ENCODE measurements at regions not wholly inside any gene's neighbourhood (a gene's known extent, or its start where the extent isn't known, plus 50 kb on each side); places are given as distances from the start of the nearest gene placed in this dataset.
"Not testable (repeated sequence)": the region's sequence is repeated elsewhere in the genome, so short reads cannot be mapped to it uniquely, and the experiment has no call there.

DNA sequence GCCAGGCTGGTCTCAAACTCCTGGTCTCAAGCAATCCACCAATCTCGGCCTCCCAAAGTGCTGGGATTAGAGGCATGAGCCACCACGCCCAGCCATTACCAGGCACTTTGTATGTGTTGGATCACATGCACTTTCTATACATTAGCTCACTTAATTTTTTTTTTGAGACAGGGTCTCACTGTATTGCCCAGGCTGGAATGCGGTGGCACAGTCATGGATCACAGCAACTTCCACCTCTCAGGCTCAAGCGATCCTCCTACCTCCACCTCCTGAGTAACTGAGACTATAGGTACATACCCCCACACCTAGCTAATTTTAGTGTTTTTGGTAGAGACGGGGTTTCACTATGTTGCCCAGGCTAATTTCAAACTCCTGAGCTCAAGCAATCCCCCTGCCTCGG is 203.0 kb upstream of the MYL2 start:
- in situ Hi-C loops (cut with HindIII; ENCODE audit: low sequenced_read_pairs): no loop called here

DNA sequence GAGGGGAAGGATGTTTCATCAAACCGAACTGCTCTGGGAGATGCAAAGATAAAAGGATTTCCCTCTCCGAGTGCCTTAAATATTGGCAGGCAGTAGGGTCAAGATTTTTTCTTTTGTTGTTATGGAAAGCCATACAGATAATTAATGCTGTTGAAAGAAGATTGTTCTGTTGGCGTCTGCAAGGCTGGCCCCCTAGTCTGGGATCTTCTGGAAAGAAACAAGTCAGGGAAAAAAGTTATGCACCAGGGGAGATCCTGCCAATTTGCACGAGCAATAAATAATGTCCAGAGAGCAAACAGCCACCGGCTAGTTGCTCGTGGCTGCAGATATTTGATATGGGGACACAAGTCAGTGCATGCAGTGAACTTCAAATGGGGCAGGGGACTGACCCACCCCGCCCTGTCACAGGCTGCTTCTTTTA is 202.1 kb upstream of the MYL2 start:
- in situ Hi-C loops (cut with HindIII; ENCODE audit: low sequenced_read_pairs): no loop called here

DNA sequence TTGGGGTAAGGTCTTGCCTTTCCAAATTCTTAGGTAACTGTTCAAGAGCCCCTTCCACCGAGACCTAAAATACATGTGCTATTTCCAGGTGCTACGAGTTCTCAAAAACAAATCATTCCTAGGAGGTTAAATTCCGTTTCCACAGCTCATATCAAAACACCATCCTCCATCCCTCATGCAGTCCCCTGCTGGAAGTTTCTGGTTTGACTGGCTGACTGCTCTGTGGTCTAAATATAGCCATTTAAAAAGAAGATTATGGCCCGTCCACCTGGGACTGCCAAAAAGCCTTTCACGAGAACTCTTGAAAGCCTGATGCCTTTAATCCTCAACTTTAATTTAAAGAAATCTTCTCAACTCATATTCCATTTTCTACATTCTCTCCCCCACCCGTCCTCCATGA is 201.5 kb upstream of the MYL2 start:
- in situ Hi-C loops (cut with HindIII; ENCODE audit: low sequenced_read_pairs): no loop called here

DNA sequence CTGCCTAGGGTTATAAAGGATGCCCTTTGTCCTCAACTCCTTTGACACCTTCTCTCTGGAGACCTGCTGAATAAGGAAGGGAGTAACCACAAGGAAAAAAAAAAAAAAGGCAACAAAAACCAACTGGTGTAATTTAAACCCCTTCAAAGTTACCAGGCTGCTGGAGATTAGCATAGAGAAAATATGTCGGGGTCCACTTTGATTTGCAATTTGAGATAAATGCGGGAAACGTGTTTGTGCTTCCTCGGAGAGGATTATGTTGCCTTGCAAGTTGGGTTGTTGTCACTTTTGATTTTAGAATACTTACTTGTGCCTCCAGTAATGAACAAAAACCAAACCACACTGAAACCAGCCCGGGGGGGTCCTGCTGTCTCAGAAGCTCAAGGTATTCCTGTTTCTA is 200.2 kb upstream of the MYL2 start:
- in situ Hi-C loops (cut with HindIII; ENCODE audit: low sequenced_read_pairs): no loop called here

DNA sequence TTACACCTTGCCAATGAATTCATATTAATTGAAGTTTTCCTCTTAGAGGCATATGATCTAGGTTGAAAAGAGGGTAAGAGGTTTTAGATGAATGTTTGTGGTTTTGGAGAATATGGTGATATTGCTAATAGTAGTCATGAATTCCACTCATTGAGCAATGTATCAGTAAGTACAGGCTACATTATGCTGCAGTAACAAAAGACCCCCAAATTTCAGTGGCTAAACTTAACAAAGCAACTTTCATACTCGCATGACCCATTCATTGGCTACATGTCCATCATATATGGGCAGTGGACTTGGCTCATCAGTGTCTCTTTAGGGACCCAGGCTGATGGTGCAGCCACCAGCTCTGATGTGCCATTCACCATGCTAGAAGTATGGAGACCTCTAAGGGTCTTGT is 196.6 kb upstream of the MYL2 start:
- in situ Hi-C loops (cut with HindIII; ENCODE audit: low sequenced_read_pairs): loop anchor here (5.0 kb wide), 1 partner anchor 35 kb away; no protein-coding TSS in a partner anchor

DNA sequence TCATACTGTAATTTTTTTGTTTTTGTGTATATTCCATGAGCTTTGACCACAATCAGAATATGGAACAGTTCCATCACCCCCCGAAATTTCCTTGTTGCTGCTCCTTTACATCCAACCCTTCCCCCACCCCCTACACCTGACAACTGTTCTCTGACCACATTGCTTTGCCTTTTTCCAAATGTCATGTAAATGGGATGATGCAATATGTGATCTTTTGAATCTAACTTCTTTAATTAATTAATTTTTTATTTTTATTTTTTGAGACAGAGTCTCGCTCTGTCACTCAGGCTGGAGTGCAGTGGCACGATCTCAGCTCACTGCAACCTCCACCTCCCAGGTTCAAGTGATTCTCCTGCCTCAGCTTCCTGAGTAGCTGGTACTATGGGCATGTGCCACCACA is 192.9 kb upstream of the MYL2 start:
- in situ Hi-C loops (cut with HindIII; ENCODE audit: low sequenced_read_pairs): not testable (repeated sequence)

DNA sequence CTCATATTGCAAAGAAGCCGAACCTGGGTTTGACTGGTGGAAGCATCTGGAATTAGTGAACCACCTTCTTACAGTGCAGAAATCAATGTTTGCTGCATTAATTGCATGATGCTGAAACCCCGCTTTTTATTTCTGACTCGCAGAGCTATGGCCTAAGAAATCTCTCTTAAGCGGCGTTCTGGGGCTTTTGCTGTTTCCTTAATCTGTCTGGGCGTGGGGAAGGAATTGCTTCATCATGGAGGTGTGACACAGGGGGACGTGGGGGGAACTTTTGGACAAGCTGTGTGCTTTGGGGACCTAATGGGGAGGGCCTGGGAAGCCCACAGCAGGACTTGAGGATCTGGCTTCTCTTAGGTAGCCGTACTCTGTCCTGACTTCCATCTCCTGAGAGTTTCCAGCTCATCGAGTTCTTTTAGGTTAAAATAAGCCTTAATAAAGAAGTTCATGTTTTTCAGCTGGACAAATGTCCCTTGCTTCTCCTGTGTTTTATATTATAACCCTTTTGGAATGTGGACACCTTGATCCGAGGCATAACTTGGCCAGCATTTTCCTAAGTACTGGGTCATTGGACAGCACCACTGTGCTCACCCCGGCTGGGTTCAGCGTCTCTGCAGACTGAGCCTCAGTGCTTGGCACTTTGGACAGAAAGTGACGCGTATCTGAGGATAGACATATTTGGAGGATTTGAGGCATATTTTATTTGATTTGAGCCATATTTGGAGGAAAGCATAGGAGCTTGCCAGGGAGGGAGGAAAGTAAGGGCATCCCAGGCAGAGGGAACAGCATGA is 192.1 kb upstream of the MYL2 start:
- in situ Hi-C loops (cut with HindIII; ENCODE audit: low sequenced_read_pairs): no loop called here

DNA sequence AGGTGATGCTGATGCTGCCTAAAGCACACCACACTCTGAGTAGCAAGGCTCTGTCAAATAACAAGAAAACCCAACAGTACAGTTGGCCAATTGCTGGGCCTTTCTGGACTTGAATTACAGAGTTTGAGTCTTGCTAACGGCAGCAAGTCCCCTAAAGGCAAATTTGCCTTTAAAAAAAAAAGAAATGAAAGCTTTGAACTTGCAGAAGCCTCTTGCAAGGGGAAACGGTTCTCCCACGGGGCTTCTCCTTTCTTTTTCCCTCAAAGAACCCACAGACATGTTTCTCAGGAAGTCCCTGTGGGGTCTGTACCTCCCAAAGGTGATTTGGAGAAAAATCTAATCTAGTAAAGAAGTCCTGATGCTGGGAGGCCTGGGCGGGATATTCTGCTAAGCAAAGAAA is 191.3 kb upstream of the MYL2 start:
- in situ Hi-C loops (cut with HindIII; ENCODE audit: low sequenced_read_pairs): no loop called here

DNA sequence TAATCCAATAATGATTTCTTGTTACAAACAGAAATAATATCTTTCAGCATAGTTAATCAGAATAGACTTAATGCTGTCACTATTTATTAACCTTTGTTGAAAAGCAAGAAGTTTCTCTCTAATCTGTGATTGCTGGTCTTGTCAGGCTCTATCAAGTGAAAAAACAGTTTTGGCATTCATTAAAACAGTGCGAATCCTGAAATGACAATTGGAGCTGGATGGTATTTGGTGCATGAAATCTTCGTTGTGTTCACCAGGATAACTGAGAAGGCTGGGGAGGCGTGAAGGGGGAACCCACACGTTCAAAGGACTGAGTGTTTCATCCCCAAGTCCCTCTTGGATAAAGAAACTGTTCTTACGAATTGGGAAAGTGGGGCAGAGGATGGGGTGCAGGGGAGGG is 190.2 kb upstream of the MYL2 start:
- in situ Hi-C loops (cut with HindIII; ENCODE audit: low sequenced_read_pairs): no loop called here

DNA sequence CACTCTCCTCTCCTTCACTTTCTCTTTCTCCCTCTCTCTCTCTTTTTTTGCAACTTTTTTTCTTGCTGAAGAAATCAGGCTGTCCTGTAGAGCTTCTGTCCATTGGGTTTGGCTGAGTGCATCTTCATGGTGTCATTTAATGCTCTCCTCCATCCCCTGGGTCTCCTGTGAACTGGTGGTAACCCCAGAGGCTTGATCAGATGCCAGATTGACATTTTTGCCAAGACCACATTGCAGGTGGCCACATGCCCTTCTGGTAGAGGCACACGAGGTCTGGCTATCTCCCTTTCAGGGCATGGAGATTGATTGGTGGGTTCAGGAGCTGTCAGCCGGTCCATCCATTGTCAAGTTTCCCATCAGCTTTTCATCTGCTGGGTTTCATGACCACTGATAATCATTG is 188.3 kb upstream of the MYL2 start:
- in situ Hi-C loops (cut with HindIII; ENCODE audit: low sequenced_read_pairs): no loop called here

DNA sequence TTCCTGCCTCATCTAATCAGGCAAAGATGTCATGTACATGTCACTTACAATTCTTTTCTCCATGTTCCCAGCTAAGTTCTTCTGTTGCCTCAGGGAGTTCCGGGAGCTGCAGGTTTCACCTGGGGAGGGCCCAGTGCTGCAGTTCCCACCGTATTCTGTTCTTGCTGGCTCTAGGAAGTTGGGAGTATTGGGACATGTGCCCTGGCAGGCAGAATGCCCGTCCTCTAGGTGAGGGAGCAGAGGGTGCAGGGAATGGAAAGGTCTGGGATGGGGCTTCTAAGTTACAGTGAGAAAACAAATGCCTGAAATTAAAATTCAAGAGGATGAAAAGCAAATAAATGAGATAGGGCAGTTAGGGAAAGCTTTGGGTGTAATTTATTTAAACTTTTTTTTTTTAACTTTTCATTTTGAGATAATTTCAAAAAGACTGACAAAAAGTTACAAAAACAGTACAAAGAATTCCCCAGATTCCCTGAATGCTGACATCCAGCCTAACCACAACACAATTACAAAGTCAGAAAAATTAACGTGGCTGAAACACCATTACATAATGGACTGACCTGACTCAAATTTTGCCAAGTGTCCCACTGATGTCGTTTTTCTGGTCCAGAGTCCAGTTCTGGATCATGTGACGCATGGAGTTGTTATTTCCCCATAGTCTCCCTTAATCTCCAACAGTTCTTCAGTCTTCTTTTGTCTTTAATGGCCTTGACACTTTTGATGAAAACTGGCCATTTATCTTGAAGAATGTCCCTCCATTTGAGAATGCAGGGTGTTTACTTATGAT is 187.2 kb upstream of the MYL2 start:
- in situ Hi-C loops (cut with HindIII; ENCODE audit: low sequenced_read_pairs): no loop called here

DNA sequence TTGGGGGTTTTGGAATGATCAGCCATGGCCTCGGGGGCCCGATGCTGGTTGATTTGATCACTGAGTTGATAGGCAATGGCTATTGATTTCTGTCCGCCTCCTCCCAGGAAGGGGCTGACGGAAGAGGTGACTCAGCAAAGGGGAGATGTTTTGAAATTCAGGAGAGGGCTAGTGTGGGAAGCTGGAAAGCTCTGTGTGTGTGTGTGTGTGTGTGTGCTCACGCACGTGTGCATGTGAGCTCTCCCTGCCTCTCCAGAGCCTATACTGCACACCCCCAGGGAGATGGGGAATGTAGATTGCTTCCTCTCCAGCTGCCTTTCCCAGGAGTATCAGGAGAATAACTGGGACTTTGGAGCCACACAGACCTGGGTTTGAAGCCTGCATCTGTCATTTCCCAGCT is 184.9 kb upstream of the MYL2 start:
- in situ Hi-C loops (cut with HindIII; ENCODE audit: low sequenced_read_pairs): no loop called here

DNA sequence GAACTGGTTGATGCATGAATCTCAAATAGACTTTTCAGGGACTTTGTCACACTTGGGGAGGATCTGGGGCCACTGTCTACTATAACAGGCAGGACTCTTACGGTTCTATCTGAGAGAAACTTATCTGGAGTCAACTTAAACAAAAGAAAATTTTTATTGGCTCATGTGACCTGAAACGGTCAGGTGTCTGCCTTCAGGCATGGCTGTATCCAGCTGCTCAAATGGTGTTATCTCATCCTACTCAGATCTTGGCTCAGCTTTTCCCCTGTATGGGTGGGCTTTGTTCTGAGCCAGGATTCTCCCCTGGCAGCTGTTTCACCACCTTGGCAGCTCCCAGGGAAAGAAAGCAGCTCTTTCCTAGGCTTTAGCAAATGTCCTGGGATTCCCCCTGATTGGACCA is 183.2 kb upstream of the MYL2 start:
- in situ Hi-C loops (cut with HindIII; ENCODE audit: low sequenced_read_pairs): no loop called here

DNA sequence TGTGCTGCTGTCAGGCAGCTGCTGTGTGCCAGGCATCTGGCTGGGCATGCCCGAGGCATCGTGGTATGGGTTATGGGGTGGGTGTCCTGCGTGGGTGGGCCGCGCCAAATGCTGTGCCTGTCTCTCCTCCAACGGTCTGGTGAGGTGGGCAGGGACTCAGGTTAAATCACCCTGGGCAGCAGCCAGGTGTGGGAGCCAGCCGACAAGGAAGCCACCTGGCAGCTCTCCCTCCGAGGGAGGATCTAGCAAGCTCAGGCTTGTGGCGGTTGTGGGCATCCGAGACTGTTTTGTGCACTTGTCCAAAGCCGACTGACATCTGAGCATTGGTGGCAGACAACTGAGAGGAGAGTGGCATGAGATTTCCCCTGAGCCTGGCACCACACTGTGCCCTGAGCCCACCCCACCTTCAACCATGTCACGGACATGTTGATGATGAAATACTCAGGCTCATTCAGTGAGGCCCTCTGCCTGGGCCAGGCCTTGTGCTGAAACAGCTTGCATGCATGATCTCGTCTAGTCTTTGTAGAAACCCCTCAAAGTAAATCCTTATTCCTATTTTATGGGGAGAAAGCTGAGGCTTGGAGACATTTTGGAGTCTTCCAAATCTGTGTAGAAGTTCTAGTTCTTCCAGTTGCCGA is 181.8 kb upstream of the MYL2 start:
- in situ Hi-C loops (cut with HindIII; ENCODE audit: low sequenced_read_pairs): no loop called here

DNA sequence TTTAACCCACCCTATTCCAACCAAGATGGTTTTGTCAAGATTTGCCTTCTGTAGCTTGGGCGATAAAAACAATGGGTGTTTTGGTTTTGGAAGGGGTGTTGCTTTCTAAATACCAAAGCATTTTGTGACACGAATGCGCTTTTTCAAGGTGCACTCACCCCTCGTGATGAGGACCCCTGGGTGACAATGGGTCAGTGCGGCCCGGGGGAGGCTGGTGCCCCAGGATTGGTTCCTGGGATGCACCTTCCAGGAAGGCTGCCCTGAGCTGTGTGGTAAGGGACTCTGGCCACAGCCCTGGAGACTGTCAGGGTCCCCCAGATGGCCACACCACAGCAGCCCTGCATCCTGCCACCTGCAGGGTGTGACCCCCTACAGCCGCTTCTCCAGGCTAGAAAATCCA is 180.6 kb upstream of the MYL2 start:
- in situ Hi-C loops (cut with HindIII; ENCODE audit: low sequenced_read_pairs): no loop called here

DNA sequence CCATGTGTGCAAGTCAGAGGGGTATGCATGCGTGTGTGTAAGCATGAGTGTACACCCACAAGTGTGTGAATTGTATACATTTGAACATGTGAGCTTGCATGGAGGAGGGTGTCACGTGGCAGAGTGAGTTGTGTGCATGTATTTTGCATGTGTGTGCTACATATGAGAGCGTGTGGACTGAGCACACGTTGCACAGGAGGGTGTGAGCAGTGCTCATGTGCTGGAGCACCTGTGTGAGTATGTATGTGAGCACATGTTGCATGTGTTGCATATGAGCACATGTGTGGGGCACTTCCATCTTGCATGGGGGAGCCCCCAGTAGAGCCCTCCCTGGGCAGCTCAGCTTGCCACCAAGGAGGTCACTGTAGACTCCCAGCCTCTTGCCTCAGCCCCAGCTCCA is 180.2 kb upstream of the MYL2 start:
- in situ Hi-C loops (cut with HindIII; ENCODE audit: low sequenced_read_pairs): no loop called here

DNA sequence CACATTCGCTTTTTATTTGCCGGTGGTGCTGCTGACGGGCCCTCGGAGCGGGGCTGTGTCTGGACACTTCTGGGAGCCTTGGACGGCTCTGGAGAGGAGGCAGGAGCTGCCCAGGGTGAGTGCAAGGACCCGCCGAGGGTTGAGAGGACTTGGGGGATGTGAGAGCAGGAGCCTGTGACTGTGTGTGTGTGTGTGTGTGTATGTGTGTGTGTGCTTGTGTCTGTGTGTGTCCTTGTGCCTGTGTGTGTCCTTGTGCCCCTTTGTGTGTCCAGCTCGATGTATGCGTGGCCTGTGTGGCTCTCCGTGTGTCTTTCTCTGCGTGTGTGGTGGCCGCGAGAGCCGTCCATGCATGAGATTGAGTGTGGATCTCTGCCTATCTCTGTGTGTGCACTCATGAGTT is 179.6 kb upstream of the MYL2 start:
- in situ Hi-C loops (cut with HindIII; ENCODE audit: low sequenced_read_pairs): no loop called here

DNA sequence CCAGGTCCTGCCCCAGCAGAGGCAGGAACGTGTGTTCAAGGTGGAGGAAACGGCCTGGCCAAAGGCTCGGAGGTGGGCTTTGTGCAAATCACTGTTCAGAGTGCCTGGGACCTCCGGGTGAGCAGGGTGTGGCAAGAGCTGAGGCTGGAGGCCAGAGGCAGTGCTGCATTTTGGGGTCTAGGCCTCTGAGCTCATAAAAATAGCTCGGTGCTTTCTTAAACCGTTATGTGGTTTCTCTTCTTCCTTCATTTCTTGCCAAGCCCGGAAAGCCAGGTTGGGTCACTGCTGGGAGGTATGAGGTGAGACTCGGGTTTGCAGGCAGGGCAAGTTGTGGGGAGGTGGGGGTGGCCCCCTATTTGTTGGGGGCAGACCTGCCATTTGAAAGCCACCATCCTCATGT is 178.8 kb upstream of the MYL2 start:
- in situ Hi-C loops (cut with HindIII; ENCODE audit: low sequenced_read_pairs): loop anchor here (10.0 kb wide), 1 partner anchor 214 kb away; no protein-coding TSS in a partner anchor

DNA sequence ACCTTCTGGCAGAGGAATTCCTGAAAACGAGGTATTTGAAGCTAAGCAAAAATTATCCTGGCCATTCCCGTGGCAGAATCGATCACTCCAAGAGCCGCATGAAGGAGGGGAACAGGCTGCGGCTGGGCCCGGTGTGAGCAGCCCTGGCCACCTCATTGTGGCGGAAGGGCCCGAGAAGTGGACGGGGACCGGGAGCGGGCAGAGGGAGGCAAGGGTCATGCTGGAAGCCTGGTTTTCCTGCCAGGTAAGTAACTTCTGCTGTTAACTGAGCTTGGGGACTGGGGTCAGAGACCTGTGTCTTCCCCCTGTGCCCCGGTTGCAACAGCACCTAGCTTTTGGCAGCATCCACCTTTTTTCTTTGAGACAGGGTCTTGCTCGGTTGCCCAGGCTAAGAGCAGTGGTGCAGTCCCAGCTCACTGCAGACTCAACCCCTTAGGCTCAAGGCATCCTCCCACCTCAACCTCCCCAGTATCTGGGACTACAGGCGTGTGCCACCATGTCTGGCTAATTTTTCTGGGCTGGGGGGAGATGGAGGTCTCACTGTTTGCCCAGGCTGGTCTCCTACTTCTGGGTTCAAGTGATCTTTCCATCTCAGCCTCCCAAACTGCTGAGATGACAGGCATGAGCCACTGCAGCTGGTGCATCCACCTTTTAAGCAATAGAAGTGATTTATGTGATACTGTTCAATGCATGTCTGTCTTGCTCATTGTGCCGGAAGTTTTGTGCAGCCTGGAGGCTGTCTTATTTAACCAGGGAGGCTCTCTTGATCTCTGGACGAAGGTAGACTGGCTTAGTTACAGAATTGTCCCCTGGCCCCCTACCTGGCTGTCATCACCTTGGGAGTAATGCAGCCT is 174.0 kb upstream of the MYL2 start:
- in situ Hi-C loops (cut with HindIII; ENCODE audit: low sequenced_read_pairs): loop anchor here (10.0 kb wide), 1 partner anchor 210 kb away; no protein-coding TSS in a partner anchor

DNA sequence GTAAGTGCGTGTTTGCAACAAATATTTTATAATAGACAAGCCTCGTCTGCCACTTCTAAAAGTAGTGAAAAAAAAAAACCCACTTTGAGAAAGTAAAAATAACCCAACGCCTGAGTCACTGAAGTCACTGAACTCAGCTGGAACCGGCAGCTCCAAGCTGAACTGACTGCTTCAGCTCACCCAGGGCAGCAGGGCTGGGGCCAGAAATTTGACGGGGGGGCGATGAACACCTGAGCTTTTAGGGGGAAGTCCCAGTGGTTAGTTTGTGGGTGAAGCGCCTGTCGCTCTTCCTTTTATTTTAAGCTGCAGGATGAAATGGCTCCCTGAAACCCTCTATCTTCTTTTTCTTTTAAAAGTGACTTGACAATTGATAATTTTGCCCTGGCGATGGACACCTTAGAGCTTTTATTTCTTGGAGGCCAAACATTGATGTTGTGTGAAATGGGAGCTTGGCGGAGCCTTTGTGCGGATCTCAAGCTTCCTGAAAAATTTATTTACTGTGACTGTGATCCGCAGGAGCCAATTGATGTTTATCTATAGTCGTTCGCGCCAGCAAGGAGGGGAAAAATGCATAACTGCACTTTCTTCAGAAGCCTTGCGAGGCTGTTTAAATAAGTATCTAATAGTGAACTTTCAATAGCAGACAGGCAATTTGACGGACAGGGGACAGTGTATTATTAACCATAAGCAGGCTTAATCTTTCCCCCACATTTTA is 173.2 kb upstream of the MYL2 start:
- in situ Hi-C loops (cut with HindIII; ENCODE audit: low sequenced_read_pairs): loop anchor here (10.0 kb wide), 1 partner anchor 209 kb away; no protein-coding TSS in a partner anchor
